DMS53 treated with DMSO at 0.1 percent for 48 hours (cell line): ENCODE measurements at regions not wholly inside any gene's neighbourhood (a gene's known extent, or its start where the extent isn't known, plus 50 kb on each side); places are given as distances from the start of the nearest gene placed in this dataset.

Source experiments
- DNase-seq: peaks from one replicate; lab custom pipeline; 2025; ENCODE audit not compliant: unreplicated experiment; lab: John Stamatoyannopoulos, UW

DNA sequence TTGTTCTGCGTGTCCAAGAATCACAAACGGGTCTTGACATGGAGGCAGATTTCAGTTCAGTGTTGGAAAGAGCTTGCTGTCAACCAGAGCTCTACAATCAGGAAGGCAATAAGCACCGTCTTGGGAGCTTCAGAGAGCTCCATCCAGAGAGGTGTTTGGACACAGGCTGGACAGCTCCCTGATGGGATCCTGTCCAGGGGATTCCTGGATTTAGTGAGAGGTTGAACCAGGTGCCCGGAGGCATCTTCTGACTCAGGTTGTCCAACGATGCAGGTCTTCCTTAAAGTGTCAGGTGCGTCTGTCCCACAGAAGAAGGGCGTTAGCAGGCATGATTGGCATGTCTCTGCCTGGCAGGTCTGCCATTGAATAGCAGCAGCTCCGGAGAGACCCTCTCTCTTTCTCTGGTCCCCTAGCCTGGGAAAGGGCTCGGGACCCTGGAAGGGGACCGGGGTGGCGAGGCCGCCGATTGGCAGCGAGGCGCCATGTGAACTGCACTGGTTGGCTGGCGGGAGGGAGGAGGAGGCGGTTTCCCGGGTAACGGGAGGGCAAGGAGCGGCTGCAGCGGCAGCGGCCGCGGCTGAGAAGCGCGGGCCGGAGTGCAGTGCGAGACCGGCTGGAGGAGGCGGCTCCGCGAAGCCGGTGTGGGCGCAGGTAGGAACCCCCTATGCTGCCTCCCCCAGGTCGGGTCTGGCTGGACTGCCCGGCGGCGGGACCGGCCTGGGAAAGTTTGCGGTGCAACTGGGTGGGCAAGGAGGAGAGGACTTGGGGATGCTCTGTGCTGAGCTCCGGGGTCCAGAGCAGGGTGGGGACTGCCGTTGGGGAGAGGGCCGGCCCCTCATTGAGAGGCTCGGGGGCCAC lies 104.1 kb upstream of the E2F8 start:
- DNase-seq, result no peak

DNA sequence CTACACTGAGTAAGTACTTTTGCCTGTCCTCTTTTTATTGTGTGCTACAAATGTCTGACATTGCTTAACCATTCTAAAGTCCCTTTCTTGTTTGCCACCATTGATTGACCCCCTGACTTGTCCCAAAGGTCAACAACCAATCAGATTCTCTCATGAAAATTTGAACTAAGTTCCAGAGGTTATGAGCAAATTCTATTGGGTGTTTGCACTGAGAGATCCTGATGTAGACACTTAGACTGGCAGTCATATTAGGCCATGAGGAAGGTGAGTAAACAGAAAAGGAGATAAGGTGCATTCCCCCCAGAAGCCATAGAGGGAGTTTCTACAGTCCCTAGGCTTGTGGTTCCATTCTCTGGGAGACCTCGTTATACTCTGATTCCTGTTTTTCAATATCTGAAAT lies 101.3 kb upstream of the E2F8 start:
- no peak for DNase-seq

DNA sequence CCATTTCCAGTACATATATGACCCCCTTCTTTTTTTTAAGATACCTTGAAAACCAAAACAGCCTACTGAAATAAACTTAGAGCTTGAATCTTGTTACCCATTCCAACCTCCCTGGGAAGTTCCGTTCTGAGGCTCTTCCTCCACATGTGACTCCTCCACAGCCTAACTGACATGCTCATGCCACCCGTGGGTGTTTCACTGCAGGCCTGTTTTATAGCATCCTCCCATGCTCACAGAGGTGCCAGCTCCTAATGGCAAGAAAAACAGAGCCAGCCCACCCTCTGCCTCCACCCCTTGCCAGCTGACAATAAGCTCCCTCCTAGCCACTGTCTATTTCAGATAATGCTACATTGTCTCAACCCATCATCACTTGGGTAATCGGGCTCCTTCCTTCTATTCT lies 97.6 kb upstream of the E2F8 start:
- DNase-seq, result no peak

DNA sequence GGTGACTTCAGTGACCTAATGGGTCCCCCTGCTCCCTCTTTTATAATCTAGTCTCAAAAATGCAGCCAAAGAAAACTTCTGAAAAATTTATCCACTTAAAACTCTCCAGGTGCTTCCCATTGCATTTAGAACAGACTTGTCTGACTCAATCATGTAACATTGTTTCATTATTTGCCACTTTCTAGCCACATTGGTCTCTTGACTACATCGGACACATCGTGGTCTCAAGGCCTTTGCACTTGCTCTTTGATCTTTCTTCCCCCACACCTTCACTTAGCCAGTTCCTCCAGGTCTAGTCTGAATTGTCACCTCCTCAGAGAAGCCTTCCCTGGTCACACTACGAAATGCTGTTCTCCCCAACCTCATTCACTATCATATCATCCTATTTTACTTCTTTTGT lies 97.0 kb upstream of the E2F8 start:
- no peak for DNase-seq

DNA sequence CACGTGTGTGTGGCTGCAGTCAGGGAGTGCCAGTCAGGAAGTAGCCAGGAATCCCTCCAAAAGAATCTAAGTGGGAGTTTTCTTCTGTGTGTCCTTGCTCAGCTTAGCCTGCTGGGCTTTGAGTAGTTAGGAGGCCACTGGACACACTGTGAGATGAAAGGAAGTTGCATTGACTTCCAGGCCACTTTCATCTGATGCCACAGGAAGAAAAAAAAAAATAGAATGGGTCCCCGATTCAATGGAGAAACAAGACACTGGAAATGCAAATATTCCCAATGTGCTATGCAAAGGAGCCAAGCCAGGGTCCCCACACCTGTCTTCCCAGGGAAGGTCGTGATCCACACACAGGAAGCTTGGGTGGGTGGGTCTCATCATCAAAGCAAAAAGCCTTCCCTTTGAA lies 95.6 kb upstream of the E2F8 start:
- no peak for DNase-seq

DNA sequence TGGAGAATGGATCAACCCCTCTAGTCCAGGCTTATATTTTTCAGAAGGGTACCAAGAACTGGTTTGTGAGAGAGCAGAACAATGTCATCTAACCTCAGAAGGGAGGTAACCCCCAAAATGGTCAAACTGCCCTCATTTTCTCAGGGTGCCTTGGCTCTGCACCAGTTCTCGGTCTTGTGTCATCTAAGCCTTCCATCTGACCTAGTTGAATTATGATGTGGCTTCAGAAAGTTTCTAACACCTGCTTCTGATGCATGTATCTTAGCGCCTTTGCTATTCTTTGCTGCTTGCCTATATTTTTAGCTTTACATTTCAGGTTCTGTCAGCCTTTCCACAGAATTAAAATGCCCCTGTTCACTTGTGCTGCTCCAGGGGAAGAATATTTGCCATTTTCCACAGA lies 91.7 kb upstream of the E2F8 start:
- no peak for DNase-seq

DNA sequence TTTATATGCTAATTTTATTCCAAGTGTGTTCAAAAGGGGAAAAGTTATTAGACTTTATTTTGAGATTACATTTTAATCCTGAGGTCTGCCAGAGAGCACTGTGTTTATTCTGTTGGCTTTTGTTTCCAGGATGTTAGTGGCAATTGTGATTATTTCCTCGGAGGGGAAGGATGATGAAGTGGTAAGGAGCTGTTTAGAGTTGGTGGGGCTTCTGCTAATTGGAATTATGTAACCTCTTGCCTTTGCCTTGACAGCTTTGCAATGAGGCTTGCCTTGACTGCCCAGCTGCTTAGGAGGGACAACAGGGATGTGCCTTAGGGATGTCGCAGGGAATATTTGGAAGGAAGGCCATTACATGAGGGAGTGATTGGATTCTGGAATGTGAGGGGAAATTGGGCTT lies 89.7 kb upstream of the E2F8 start:
- DNase-seq, result no peak

DNA sequence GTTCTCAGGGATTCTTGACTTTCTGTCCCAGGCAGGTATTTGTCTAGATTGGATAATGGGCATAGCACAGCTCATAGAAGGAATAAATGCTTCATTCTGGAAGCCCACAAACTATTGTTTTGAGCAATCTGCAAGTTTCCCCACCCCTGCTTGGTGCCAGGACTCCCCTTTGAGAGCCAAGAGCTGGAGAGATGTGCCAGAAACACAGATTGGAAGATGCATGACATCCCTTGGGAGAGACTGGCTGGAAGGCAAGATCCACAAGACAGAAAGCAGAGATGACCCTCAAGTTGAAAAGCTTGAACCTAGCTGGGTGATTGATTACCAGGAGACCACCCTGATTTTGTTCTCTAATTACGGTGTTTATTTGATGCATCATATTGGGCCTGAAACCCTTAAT lies 89.2 kb upstream of the E2F8 start:
- no peak for DNase-seq

DNA sequence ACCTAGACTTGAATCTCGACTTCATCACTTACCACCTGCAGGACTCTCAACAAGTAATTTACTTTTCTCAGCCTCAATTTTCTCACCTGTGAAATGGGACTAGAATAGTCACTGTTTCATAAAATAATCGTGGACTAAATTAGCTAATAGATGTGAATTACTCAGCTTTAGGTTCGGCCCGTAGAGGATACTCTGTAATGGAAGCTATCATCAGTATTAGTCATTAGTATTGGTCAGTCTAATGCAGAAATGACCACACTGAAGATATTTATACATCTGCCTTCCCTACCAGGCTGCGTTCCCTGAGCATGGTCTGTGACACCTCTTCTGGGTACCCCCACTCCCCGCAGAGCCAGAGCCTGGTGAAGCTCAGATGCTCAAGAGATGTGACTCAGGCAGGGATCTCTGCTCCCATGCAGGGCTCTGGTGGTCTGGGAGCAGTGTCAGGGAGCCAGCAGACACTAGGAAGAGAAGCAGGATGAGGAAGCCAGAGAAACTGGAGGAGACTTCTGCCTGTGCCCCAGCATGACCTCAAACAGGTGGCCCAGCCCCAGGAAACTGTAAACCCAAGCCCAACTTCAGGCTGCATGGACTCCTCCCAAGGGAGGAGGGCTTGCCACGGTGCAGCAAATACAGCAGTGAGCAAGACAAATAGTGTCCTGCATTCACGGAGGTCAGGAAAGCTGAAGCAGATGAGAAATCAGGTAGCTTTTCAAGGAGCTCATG lies 88.0 kb upstream of the E2F8 start:
- DNase-seq, result no peak

DNA sequence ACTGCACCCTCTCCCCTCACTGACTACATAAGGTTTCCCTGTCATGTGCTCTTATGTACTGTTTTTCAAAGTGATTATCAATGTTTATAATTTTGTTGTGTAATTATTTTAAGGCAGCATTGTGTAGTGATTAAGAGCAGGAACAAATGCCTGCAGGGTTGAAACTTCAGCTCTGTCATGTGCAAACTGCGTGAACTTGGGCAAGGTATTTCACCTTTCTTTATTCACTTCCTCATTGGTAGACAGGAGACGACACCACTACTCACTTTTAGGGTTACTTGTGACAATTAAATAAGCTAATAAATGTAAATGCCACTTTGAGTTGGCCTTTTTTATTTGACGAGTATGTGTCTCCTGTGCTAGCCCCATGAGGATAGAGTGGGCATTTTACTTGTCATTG lies 86.5 kb upstream of the E2F8 start:
- no peak for DNase-seq

DNA sequence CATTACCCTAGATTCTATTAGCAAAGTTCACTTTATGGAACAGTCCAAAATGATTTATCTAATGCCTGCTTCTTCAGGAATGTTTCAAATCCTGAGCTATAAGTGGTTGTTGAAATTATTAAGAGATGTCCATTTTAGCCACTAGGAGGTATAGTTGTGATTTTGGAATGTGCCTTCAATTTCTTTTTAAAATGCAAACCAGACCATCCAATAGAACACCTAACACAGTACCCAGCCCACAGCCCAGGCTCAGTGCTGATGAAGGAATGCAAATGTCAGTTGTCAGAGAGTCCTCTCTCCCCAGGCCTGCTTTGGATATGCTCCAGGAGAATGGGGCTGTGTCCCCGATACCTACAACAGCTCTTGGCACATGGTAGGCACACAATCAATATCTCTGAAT lies 85.8 kb upstream of the E2F8 start:
- no peak for DNase-seq

DNA sequence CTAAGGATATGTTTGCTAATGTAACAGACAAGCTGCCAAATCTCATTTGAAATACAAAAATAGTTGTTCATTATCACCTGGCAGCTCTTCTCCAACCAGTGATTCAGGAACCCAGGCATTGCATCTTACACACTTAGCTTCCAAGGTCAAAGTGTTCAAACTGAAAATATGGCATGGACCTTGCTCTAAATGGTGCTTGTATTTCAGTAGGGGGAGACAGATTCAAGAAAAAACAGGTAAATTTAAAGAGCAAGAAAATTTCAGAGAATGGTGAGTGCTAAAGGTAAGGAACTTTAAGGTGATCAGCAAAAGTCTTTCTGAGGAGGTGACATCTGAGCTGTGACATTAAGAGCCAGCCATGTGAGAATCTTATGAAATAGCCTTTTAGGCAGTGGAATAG lies 82.8 kb upstream of the E2F8 start:
- no peak for DNase-seq

DNA sequence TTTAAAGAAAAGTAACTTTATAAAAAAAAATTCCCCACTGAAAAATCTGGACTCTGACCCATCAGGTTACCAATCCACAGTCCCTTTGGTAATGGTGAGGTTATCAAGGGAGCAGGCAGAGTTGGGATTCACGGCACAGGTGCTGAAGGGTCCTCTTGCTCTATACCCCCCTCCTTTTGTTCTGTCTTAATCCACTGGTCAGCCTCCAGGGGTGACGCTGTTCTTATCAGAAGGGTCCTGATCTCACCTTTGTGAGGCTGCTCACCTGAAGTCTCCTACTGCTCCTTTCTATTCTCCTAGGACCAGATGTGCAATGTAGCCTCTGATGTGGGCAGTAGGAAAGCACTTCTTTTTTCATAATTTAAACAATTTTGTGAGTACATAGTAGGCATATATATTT lies 80.6 kb upstream of the E2F8 start:
- DNase-seq, result no peak

DNA sequence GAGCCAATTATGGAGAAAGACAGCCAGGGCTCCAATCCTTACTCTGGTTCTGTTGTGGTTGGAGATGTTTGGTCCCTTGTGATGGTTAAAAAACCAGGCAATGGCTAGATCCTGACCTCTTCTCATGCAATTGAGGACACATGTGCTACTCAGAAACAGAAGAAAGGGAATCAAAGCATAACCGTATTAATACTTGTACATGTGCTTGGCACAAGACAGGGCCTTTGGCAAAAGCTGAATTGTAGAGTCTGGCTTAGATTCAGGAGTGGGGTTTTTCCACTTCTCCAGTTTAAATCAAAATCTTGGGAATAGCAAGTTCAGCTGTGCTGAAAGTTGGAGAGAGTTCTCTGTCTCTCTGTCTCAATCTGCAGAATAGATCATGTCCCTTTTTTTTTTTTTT lies 80.1 kb upstream of the E2F8 start:
- no peak for DNase-seq

DNA sequence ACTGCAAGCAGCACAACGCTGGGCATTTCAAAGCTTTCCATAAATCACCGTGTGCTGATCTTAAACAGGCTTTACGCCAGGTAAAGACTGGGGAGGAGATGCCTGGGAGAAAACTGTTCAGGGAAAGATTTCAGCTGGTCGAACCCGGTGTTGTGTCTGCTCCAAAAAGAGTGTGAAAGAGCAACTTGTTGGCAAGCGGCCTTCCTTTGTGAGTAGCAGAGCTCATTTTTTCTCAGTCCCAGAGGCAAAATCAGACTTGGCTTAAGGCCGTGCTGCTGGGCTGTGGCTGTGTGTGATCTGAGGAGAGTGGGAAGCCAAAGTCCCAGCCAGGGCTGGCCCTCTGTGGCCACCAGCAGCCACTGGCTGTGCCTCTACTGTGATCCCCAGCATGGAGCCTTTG lies 75.7 kb upstream of the E2F8 start:
- no peak for DNase-seq

DNA sequence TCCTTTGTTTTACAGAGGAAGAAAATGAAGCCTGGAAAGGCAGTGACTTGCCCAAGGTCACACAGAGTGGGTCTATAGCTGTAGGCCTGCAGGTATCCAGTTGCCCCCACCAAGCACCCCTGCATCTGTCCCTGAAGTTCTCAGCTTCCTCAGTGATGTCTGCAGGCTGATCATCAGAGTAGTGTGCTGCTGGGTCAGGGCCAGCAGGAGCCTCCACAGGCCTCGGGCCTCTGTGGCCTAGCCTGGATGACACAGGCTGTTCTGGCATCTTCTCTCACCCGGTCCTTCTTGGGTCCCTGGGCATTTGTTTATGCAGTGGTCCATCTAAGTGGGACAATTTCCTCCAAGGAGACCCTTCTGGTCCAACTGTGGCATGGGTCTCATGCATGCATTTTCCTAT lies 74.8 kb upstream of the E2F8 start:
- DNase-seq, result no peak

DNA sequence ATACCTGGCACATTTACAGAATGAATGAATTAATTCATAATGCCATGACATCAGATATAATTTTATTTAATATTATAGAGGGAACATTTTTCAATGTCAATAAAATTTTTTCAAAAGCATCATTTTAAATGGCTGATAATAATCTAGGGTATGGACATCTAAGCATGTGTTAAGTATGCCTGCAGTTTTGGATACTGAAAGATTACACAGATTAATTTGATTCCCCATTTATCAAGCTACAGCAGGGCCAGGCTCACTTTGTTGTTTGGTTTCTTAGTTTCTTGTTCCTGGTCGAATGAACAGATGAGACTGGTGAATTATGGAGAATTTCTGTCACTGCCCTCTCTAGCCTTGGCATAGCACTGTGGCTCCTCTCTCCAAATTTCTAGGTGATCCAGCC lies 72.4 kb upstream of the E2F8 start:
- DNase-seq, result no peak

DNA sequence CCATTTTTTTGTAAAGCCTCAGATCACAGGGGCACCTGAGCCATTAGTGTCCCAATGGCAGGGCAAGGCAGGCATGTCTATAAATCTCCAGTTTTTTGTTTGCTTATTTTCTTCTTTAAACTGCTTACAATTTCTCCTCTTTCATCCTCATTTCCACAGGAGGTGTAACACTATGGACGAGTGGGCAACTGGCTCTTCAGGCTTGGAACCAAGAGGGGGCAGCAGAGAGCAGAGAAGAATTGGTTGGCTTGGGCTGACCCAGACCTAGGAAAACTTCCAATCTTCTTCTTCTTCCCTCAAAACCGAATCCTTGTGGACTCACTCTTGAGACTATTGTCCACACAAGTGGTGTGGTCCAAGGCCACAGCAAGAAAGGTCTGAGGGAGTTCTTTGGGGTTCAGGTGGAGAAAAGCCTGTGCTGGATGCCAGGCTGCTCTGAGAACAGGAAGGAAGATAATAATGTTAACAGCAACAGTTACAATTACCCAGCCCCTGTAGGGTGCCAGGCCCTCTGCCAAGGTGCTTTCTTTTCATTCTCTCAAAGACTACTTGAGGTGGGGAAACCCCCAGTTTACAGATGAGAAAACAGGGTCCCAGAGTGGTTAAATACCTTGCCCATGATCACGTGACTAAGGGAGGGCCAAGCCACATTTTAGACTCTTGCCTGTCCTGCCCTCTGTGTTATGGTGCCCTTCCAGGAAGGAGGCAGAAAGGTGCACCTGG lies 70.7 kb upstream of the E2F8 start:
- DNase-seq, result peak; percentile 32

DNA sequence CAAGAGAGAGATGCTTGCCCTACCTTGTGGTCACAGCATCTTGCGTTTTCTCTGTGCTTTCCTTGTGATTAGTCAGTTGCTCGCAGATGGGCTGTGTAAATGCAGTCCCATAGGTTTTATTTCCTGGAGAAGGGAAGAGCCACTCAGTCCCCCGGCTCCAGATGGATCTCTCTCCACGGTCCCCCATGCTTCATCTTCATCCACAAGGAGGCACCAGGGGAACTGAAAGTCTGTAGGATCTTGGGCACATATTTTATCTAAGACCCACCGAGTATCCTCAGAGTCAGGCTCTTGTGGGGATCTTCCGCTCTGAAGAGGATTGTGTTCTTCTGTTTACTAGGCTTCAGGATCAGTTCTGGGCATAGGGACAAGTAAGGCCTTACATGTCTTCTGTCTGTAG lies 66.8 kb upstream of the E2F8 start:
- no peak for DNase-seq

DNA sequence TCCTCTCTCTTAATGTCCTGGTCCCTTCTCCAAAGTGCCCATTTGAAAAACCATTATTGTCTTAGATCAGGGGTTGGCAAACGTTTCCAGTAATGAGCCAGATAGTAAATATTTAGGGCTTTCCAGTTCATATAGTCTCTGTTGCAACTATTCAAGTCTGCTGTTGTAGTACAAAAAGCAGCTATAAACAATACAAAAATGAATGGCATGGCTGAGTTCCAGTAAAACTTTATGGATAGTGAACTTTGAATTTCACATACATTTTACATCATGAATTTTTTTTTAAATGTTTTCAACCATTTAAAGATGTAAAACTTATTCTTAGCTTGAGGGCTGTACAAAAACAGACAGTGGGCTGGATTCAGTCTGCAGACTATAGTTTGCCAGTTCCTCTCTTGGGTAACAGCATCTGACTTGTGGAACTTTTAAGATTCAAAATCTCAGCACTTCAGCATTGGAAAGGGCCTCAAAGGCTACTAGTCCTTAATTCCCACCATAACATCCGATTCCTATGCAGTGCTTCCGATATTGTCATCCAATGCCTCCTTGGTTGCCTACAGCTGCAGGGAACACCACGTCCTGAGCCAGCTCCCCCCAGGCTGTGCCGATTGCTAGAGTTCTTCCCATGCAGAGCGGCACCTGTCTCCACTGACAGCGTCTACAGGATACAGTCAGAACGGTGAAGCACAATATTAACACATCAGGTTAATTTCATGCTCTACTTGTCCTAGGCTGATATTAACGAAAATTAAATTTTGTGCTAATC lies 65.6 kb upstream of the E2F8 start:
- DNase-seq, result no peak

DNA sequence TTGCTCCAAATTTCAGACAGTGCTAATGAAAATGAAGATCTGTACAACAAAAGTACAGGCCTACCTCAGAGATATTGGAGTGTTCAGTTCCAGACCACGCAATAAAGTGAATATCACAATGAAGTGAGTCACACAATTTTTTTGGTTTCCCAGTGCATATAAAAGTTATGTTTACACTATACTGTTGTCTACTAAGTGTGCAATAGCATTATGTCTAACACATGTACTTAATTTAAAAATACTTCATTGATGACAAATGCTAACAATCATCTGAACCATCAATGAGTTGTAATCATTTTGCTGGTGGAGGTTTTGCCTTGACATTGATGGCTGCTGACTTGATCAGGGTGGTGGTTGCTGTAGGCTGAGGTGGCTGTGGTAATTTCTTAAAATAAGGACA lies 60.6 kb upstream of the E2F8 start:
- no peak for DNase-seq
